ENCODE measurements at regions not wholly inside any gene's neighbourhood (a gene's known extent, or its start where the extent isn't known, plus 50 kb on each side); places are given as distances from the start of the nearest gene placed in this dataset.

DNA sequence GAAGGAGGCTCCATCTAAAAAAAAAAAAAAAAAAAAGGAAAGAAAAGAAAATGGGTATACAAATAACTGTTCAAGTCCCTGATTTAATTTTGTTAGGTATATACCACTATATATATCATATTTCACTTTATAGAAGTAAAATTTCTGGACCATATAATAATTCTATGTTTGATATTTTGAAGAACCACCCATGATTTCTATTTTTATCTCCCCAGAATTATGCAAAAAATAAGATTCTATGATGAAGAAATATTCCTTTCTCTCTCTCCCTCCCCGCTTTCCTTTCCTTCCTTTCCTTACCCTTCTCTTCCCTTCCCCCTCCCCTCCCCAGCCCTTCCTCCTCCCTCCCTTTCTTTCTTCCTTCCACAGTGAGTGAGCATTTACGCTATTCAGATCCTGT, 337.5 kb upstream of the SPANXN4 start:
- no peak for TF ChIP-seq EP300 (IDR thresholded peaks at IDR 0.05)
- TF ChIP-seq, protein P1, sequence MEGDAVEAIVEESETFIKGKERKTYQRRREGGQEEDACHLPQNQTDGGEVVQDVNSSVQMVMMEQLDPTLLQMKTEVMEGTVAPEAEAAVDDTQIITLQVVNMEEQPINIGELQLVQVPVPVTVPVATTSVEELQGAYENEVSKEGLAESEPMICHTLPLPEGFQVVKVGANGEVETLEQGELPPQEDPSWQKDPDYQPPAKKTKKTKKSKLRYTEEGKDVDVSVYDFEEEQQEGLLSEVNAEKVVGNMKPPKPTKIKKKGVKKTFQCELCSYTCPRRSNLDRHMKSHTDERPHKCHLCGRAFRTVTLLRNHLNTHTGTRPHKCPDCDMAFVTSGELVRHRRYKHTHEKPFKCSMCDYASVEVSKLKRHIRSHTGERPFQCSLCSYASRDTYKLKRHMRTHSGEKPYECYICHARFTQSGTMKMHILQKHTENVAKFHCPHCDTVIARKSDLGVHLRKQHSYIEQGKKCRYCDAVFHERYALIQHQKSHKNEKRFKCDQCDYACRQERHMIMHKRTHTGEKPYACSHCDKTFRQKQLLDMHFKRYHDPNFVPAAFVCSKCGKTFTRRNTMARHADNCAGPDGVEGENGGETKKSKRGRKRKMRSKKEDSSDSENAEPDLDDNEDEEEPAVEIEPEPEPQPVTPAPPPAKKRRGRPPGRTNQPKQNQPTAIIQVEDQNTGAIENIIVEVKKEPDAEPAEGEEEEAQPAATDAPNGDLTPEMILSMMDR (IDR thresholded peaks at IDR 0.05) = no peak
- TF ChIP-seq CHD4 (IDR thresholded peaks at IDR 0.05; ENCODE audit: borderline replicate concordance) = no peak
- TF ChIP-seq RFX5 (IDR thresholded peaks at IDR 0.05) = no peak
- TF ChIP-seq EHMT2 (IDR thresholded peaks at IDR 0.05; ENCODE audit: low read depth) = no peak
- TF ChIP-seq RAD21 (conservative IDR thresholded peaks at IDR 0.05 in 1 of 2, IDR thresholded peaks at IDR 0.05 in 1 of 2) = no peak
- no peak for TF ChIP-seq JUN (IDR thresholded peaks at IDR 0.05)
- TF ChIP-seq, protein P2, sequence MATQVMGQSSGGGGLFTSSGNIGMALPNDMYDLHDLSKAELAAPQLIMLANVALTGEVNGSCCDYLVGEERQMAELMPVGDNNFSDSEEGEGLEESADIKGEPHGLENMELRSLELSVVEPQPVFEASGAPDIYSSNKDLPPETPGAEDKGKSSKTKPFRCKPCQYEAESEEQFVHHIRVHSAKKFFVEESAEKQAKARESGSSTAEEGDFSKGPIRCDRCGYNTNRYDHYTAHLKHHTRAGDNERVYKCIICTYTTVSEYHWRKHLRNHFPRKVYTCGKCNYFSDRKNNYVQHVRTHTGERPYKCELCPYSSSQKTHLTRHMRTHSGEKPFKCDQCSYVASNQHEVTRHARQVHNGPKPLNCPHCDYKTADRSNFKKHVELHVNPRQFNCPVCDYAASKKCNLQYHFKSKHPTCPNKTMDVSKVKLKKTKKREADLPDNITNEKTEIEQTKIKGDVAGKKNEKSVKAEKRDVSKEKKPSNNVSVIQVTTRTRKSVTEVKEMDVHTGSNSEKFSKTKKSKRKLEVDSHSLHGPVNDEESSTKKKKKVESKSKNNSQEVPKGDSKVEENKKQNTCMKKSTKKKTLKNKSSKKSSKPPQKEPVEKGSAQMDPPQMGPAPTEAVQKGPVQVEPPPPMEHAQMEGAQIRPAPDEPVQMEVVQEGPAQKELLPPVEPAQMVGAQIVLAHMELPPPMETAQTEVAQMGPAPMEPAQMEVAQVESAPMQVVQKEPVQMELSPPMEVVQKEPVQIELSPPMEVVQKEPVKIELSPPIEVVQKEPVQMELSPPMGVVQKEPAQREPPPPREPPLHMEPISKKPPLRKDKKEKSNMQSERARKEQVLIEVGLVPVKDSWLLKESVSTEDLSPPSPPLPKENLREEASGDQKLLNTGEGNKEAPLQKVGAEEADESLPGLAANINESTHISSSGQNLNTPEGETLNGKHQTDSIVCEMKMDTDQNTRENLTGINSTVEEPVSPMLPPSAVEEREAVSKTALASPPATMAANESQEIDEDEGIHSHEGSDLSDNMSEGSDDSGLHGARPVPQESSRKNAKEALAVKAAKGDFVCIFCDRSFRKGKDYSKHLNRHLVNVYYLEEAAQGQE (IDR thresholded peaks at IDR 0.05) = no peak
- TF ChIP-seq CEBPB (IDR thresholded peaks at IDR 0.05) = no peak
- TF ChIP-seq ESRRA (IDR thresholded peaks at IDR 0.05; ENCODE audit: borderline replicate concordance, low read length) = no peak
- no peak for TF ChIP-seq HOXB13 (CRISPR knock-in tag; IDR thresholded peaks at IDR 0.05; ENCODE audit: low read depth)
- no peak for TF ChIP-seq POLR2A (IDR thresholded peaks at IDR 0.05; ENCODE audit: low read length)
- TF ChIP-seq MAFK (IDR thresholded peaks at IDR 0.05; ENCODE audit: partially characterized antibody) = no peak
- no peak for TF ChIP-seq SREBF2 (IDR thresholded peaks at IDR 0.05)

Measured in A549 (cell line).